Fibroblast of lung (primary cell): ENCODE measurements at regions not wholly inside any gene's neighbourhood (a gene's known extent, or its start where the extent isn't known, plus 50 kb on each side); places are given as distances from the start of the nearest gene placed in this dataset.

ENCODE experiments used
- CTCF ChIP-seq, 2 donors: IDR thresholded peaks in 1 of 2; conservative IDR thresholded peaks in 1 of 2; 1 replicate in 1 of 2; 2 replicates in 1 of 2; pipeline ENCODE4 v1.5.1; 2011 to 2012; ENCODE audit warnings: low read length in 2 of 2, control low read depth in 1 of 2, inconsistent platforms in 1 of 2, low read depth in 1 of 2, mild to moderate bottlenecking in 1 of 2
- EZH2 ChIP-seq: IDR thresholded peaks from 2 replicates; pipeline ENCODE4 v1.5.1; 2012; ENCODE audit warnings: low read length, control low read depth, mild to moderate bottlenecking; ENCODE audit errors: missing control alignments

- no peak for TF ChIP-seq EZH2
- TF ChIP-seq CTCF (conservative IDR thresholded peaks at IDR 0.05 in 1 of 2, IDR thresholded peaks at IDR 0.05 in 1 of 2; ENCODE audit: low read depth in 1 of 2, low read length in 2 of 2): no peak
These were observed 167.0 kb upstream of the UBE2E2 start for GRCh38 chr3:23035927-23036640.
